ENCODE measurements at regions not wholly inside any gene's neighbourhood (a gene's known extent, or its start where the extent isn't known, plus 50 kb on each side); places are given as distances from the start of the nearest gene placed in this dataset.

DNA sequence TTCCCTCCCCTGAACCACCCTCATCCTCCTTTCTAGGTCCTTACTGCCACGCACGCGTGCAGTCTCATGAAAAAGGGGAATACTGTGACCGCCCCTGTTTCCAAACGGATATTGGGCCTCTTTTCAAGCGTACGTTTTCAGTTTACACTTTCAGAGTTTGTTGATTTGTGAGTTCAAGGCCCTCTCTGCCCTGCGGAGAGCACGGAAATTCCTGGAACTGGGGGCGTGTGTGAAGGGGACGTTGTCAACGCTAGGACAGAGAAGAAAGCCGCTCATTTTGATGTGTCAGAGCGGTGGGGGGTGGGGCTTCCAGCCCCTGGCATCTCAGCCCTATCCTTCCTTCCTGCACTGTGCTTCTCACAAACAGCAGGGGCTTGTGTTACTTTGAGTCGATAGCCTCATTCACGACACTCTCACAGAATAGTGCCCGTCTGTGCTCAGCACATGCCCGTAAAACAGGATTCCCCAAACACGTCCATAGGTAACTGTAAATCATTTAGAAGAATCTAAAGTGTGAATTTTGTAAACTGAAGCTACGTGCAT is 137.6 kb upstream of the PEG3 start:
- TF ChIP-seq POLR2AphosphoS5 (IDR thresholded peaks at IDR 0.05): no peak
- TF ChIP-seq, protein P1, sequence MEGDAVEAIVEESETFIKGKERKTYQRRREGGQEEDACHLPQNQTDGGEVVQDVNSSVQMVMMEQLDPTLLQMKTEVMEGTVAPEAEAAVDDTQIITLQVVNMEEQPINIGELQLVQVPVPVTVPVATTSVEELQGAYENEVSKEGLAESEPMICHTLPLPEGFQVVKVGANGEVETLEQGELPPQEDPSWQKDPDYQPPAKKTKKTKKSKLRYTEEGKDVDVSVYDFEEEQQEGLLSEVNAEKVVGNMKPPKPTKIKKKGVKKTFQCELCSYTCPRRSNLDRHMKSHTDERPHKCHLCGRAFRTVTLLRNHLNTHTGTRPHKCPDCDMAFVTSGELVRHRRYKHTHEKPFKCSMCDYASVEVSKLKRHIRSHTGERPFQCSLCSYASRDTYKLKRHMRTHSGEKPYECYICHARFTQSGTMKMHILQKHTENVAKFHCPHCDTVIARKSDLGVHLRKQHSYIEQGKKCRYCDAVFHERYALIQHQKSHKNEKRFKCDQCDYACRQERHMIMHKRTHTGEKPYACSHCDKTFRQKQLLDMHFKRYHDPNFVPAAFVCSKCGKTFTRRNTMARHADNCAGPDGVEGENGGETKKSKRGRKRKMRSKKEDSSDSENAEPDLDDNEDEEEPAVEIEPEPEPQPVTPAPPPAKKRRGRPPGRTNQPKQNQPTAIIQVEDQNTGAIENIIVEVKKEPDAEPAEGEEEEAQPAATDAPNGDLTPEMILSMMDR (IDR thresholded peaks at IDR 0.05 in 8 of 11, conservative IDR thresholded peaks at IDR 0.05 in 3 of 11): no peak

Measured in spleen (tissue), 7 donors.